GM19043 (cell line): ENCODE measurements at regions not wholly inside any gene's neighbourhood (a gene's known extent, or its start where the extent isn't known, plus 50 kb on each side); places are given as distances from the start of the nearest gene placed in this dataset.

ENCODE experiments used
- ATAC-seq: cut with Tn5 transposase; IDR thresholded peaks from one replicate; pipeline ENCODE4 v1.9.1; 2021; ENCODE audit warnings: low read depth; ENCODE audit not compliant: unreplicated experiment

GRCh38 chr4:45803994-45804393, 319.9 kb downstream of the GABRG1 start:
- ATAC-seq: no peak

GRCh38 chr4:45795135-45795534, 328.7 kb downstream of the GABRG1 start:
- no peak for ATAC-seq

- ATAC-seq: no peak
Measured at GRCh38 chr4:45778514-45778913, 345.3 kb downstream of the GABRG1 start.

GRCh38 chr4:45776146-45776545, 347.7 kb downstream of the GABRG1 start:
- ATAC-seq: no peak

- ATAC-seq: no peak
Measured at GRCh38 chr4:45770958-45771357, 352.9 kb downstream of the GABRG1 start.

- no peak for ATAC-seq
Measured at GRCh38 chr4:45765521-45765920, 358.3 kb downstream of the GABRG1 start.

GRCh38 chr4:45751877-45752530, 371.9 kb downstream of the GABRG1 start:
- no peak for ATAC-seq

GRCh38 chr4:45750721-45751120, 373.1 kb downstream of the GABRG1 start:
- ATAC-seq: no peak

- ATAC-seq: no peak
Measured at GRCh38 chr4:45745741-45746140, 378.1 kb downstream of the GABRG1 start.

- no peak for ATAC-seq
Measured at GRCh38 chr4:45741897-45742296, 382.0 kb downstream of the GABRG1 start.

- ATAC-seq: no peak
Measured at GRCh38 chr4:45732161-45732560, 391.7 kb downstream of the GABRG1 start.

- ATAC-seq: no peak
Measured at GRCh38 chr4:45716093-45716492, 407.8 kb downstream of the GABRG1 start.

GRCh38 chr4:45713996-45714395, 409.9 kb downstream of the GABRG1 start:
- ATAC-seq: no peak

- no peak for ATAC-seq
Measured at GRCh38 chr4:45701621-45702020, 422.2 kb downstream of the GABRG1 start.

- no peak for ATAC-seq
Measured at GRCh38 chr4:45693746-45694145, 430.1 kb downstream of the GABRG1 start.

- ATAC-seq: no peak
Measured at GRCh38 chr4:45692131-45692735, 431.6 kb downstream of the GABRG1 start.

GRCh38 chr4:45688341-45688740, 435.5 kb downstream of the GABRG1 start:
- ATAC-seq: no peak

- ATAC-seq: no peak
Measured at GRCh38 chr4:45679411-45679810, 444.4 kb downstream of the GABRG1 start.

- no peak for ATAC-seq
Measured at GRCh38 chr4:45668128-45668527, 455.7 kb downstream of the GABRG1 start.

GRCh38 chr4:45663628-45664081, 460.2 kb downstream of the GABRG1 start:
- no peak for ATAC-seq

- no peak for ATAC-seq
Measured at GRCh38 chr4:45663003-45663402, 460.9 kb downstream of the GABRG1 start.

- no peak for ATAC-seq
Measured at GRCh38 chr4:45661893-45662292, 462.0 kb downstream of the GABRG1 start.
